NOMO-1 (cell line): ENCODE measurements at regions not wholly inside any gene's neighbourhood (a gene's known extent, or its start where the extent isn't known, plus 50 kb on each side); places are given as distances from the start of the nearest gene placed in this dataset.
A peak's percentile ranks its signal among the peaks of the same experiment; 100 is the strongest.

Experiments used
- DNase-seq, 2 experiments: peaks; one replicate each; lab custom pipeline; 2025; ENCODE audit not compliant: unreplicated experiment in 2 of 2; lab: John Stamatoyannopoulos, UW

GRCh38 chr17:57174591-57174990 is 81.7 kb upstream of the MSI2 start:
- DNase-seq = peak; percentile 20 to 40

GRCh38 chr17:57178839-57179238 is 77.5 kb upstream of the MSI2 start:
- DNase-seq = no peak

GRCh38 chr17:57182621-57183020 is 73.7 kb upstream of the MSI2 start:
- no peak for DNase-seq

- no peak for DNase-seq
These were observed 69.9 kb upstream of the MSI2 start for GRCh38 chr17:57186226-57187019.

GRCh38 chr17:57187391-57187790 is 68.9 kb upstream of the MSI2 start:
- no peak for DNase-seq

- DNase-seq = no peak
These were observed 60.4 kb upstream of the MSI2 start for GRCh38 chr17:57195785-57196460.

GRCh38 chr17:57197466-57198071 is 58.8 kb upstream of the MSI2 start:
- DNase-seq = no peak

- DNase-seq = no peak
These were observed 54.8 kb upstream of the MSI2 start for GRCh38 chr17:57201481-57201880.

GRCh38 chr17:57203040-57203439 is 53.3 kb upstream of the MSI2 start:
- no peak for DNase-seq
